HG02981 (cell line): ENCODE measurements at regions not wholly inside any gene's neighbourhood (a gene's known extent, or its start where the extent isn't known, plus 50 kb on each side); places are given as distances from the start of the nearest gene placed in this dataset.
"Not testable (repeated sequence)": the region's sequence is repeated elsewhere in the genome, so short reads cannot be mapped to it uniquely, and the experiment has no call there.

Experiments used
- ATAC-seq: cut with Tn5 transposase; IDR thresholded peaks from one replicate; pipeline ENCODE4 v1.9.1; 2021; ENCODE audit warnings: mild to moderate bottlenecking, moderate library complexity; ENCODE audit not compliant: unreplicated experiment

DNA sequence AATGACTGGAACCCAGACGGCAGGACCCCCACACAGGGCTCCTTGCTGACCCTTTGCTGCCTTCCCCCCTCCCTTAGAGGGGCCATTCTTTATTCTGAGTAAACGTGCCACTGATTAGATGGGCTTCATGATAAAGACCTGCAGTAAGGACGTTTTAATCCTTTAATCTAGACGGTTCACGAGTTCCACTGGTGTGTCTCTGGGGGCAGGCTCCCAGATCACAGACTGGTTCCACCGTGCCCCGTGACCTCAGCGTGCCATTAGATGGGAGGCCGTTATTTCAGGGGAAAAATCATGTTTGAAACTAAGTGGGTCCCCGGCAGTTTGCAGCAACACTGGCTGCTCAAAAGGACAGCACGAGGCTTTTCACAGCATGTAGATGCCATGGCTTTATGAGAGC is 246.9 kb upstream of the PLGLB2 start:
- not testable (repeated sequence) for ATAC-seq

DNA sequence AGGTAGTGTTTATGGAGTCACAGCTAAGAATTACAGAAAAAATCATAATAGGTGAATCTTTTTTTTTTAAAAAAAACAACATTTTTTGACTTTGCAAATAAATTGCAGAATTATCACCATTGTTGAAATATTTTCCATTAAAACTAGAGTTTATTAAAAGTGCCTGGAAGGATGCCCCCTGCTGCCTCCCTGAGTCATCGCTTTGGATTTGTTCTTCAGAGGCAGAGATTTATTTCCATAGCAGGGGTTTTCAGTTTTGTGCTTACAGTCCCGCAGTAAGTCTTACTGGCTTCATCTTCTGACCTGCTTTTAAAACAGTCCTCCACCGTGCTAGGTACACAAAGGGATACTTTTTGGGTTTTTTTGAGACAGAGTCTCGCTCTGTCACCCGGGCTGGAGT is 244.9 kb upstream of the PLGLB2 start:
- ATAC-seq: not testable (repeated sequence)

DNA sequence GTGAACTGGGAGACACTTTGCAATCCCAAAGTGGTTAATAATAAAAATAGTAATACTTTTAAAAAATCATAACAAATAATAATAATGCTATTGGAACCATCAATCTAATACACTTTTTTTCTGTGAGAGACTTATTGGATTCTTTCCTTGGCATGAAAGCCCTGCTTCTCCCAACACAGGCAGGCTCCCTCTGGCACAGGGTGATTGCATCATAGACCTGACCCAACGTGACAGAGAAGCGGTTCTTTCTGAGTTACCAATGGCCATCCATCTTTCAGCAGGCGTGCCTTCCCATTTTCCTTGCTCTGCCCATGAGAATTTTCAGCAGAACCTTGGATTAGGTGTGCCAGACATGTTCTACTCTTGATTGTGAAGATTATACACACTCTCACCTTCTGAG is 242.6 kb upstream of the PLGLB2 start:
- ATAC-seq: not testable (repeated sequence)

DNA sequence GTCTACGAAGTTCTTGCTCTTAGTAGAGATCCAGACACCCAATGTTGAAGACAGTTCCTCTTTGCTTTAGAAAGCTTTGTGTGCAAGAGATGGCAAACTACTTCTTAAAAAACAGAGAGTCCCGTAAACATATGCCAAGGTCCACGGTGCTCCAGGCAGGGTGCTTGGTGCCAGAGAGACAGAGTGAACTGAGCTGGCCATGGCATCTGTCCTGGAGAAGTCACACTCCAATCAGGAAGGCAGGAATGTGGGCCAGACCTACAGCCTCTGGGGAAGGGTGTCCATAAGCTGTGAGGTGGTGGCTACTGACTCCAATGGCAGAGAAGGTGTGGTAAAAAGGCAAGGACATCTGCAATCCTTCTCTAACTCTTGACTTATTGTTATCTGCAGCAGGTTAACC is 242.0 kb upstream of the PLGLB2 start:
- not testable (repeated sequence) for ATAC-seq

DNA sequence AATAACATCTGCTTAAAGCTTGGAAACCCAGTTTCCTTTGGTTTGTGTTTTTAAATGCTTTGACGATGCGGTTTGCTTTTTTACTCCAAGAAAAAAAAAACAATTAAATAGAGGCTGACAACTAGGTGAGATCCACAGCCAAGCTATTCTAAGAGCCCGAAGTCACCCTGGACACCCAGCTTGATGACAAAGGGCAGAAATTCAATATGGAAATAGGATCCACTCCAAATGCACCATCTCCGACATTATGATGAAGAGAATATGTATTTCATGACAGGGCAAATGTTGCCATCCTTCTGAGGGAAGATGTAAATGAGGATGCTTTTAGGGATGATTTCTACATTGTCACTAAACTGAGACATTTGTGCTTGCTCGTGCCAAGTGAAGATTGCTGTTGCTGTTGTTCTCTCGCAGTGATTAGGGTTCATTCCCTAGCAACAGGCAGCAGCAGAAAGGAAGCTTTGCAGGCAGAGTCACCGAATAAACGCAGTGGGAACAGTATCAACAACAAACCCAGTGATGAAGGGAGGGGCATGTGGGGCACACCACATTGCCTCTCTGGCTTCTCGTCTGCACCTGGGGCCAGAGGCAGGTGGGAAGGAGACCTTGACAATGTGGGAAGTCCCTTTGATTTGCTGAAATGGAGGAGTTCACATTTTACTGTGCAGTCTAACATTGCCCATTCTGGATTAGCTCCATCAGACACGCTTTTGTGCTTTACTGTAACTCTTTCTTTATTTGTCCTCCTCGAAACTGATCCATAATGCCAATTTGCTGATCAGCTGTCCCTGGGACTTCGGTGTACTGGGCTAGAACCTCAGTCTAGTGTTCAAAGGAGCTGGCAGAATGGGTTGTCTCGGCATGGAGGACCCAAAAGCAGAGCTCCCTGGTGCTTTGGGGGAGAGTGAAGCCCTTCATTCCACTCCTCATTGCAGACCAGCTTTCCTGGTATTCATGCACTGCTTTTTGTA is 240.2 kb upstream of the PLGLB2 start:
- not testable (repeated sequence) for ATAC-seq

DNA sequence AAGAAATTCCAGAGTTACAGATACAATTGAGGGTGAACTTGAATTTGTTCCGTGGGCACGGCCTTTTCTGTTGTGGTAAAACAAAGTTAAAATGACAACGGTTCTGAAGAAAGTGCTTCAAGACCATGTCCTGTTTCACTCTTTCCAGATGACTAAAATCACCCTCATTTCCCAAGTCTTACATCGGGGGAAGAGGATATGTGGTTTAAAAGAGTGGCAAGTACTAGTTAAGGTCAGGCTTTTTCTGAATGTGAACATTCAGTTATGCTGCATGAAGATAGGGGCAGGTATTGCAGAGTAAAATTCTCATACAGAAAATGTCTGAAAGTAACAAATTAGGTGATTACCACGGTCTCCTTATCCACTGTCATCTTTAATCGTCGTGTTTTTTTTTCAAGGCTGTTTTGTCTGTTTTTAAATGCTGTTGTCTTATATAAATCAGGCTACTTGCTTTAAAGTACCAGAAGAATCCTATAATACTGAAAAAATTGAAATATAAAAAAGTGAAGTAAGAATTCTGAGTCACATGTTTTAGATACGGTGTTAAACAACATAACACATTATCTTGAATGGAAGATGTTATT is 236.6 kb upstream of the PLGLB2 start:
- ATAC-seq: not testable (repeated sequence)

DNA sequence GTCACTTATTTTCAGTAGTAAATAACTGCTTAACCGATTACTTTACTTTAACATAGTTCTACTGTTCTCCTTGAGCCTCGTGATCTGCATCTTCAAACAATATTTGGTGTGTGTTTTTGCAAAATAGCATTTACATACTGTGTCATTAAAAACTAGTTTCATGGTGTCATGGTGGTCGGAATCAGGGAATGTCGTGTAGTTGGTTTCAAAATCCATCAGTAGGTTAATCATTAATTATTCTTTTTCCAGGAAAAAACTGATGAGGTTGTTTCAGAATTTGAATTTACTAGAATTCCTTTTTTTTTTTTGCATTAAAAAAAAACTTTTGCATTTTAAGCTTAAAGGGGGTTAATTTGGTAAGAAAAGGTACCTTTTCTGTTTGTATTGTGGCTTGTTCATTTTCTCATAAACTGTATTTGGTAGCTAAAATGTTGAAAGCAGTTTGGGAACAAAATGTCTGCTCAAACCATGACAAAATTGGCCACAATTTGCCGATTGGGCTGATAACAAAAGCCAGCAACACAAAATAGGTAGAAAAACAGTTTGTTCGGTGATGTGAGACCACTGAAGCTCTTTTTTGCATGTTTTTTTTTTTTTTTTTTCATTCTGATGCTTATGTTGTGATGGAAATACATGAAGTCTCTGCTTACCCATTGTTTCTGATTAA is 234.9 kb upstream of the PLGLB2 start:
- not testable (repeated sequence) for ATAC-seq

DNA sequence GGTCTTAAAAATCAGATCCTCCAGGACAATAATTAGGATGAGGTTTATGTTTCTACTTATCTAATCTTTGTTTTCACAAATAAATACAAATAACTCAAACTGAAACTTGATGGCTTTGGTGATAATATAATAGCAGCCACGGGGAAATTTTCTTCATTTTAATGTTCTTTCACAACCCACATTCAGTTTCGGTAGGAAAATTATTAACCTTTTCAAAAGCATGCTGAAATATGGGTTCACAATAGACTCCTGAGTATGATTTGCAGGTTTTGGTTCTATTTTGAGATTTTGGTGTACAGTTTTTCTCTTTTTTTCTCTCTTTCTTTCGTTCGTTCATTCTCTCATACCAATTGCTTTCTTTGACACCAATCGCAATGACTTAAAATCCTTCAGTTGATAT is 233.9 kb upstream of the PLGLB2 start:
- peak; percentile 71 for ATAC-seq

DNA sequence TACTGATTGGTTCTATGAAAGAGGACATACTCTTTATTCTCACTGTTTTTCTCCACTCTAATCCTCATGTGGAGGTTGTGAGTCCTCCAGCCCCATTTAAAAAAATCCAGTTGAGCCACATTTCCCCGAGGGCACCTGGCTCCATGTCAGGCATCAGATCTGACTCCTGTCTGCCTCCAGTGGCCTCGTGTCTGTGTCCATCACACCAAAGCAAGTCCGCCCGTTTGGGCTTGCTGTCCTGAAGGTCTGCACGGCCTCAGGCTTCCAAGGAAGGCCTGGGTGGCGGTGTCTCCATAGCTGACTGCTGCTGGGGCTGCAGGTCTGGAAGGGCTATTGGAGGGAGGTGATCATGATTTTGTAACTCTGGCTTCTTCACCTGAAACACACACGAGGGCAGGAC is 233.4 kb upstream of the PLGLB2 start:
- not testable (repeated sequence) for ATAC-seq

DNA sequence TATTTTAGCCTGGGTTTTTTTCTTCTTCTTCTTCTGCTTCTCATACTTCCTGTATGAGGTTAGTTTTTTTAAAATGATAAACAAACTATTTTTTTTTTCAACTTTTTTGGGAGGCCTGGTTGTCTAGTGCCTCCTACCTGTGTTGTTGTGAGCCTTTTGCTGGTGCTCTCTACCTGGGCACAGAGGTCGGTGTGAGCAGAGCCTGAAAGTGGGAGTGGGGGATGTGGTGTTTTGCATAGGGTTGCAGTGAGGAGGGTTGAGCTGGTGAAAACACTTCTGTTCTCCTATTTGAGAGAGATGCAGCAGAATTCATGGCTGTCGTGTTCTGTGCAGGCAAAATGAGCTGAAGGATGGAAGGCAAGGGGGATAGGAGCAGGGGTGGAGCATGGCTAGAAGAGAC is 232.7 kb upstream of the PLGLB2 start:
- ATAC-seq: not testable (repeated sequence)

DNA sequence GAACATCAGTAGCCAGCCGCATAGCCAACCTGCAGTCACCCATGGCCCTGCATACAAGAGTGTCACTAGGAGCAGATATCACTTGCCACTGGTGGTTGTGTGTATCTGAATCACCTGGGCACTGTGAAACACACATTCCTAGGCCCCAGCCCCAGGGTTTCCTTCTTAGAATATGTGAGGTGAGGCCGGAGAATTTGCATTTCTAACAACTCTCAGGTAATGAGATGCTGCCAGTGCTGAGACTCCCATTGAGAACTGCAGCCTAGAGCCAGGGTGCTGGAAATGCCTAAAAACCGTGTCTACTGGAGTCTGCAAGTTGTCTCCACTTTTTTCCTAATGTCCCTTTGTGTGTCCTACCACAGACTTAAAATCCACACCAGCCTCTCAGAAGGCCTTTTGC is 232.0 kb upstream of the PLGLB2 start:
- ATAC-seq: not testable (repeated sequence)

DNA sequence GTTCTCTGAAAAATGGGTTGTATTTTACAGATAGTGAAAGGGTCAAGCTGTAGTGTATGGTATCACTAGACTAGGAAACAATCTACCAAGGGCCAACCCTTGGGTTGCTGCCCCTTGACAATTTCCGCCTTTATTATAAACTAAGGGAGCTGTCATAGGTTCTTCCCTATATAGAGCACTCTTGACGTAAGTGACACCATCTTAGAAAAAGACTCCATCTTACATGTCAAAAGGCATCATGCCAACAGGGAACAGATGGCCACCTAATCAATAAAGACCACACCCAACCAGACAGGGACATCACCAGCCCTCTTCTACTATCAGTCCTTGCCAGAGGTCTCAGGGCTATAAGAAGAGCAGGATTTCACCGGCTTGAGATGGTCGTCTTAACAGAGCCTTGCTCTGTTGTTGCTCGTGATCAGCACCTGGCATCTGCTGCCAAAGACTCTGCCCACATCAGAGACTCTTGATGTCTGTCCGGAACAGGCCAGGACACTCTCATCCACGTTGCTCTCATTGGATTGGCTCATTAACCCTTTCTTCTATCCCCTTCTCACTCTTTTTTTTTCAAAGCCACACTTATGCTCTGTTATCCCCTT is 231.4 kb upstream of the PLGLB2 start:
- ATAC-seq: not testable (repeated sequence)

DNA sequence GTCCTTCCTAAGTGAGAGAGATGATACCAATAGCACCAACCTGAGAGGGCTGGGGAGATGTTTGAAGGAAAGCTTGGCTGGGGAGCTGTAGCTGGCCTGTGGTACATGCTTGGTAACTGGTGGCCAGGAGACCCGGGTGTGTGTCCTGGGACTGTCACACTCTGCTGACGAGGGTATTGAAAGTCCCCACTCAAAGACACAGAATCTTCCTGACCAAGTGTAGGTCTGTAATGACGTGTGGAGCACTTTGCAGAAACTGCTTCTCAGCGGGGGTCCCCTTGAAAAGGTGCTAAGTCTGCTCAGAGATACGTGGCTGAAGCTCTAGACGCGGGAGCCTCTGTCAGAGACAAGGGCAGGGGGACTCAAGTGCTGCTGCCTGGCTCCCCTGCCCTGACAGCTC is 230.4 kb upstream of the PLGLB2 start:
- not testable (repeated sequence) for ATAC-seq

DNA sequence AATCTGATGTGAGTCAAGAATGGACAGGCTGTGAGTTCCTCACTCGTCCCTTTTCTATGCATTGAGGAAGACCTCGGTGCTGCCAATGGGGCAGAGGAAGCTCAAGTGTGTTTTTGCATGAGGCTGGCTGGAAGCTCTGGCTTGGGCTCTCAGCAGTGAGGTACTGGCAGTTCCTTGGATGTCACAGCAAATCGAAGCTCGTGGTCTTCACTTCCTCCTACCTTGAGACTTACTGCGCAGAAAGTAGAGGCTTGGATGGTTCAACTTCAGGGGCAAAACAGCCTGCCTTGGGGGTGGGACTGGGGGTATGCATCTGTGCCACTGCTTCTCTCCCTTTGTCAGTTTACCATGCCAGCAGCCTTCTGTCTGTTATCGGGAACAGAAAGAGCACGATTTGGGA is 229.8 kb upstream of the PLGLB2 start:
- ATAC-seq: not testable (repeated sequence)

DNA sequence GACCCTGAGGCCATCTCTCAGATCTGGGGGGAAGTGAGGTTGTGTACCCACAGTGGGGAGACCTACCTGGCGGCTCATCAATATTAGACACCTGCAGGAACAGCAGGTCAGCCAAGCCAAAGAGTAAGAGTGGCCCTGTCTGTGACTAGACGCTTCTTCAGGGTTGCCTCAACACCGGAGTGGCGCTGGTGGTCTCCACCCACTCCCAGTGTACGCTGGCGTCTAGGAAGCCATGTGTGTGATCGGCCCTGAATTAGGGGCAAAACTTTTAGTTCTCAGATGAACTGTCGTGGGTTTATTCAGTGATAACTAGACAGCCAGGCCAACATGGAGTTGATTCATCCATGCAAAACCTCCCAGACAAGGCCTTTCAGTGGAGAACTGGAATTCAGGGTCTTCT is 229.3 kb upstream of the PLGLB2 start:
- not testable (repeated sequence) for ATAC-seq

DNA sequence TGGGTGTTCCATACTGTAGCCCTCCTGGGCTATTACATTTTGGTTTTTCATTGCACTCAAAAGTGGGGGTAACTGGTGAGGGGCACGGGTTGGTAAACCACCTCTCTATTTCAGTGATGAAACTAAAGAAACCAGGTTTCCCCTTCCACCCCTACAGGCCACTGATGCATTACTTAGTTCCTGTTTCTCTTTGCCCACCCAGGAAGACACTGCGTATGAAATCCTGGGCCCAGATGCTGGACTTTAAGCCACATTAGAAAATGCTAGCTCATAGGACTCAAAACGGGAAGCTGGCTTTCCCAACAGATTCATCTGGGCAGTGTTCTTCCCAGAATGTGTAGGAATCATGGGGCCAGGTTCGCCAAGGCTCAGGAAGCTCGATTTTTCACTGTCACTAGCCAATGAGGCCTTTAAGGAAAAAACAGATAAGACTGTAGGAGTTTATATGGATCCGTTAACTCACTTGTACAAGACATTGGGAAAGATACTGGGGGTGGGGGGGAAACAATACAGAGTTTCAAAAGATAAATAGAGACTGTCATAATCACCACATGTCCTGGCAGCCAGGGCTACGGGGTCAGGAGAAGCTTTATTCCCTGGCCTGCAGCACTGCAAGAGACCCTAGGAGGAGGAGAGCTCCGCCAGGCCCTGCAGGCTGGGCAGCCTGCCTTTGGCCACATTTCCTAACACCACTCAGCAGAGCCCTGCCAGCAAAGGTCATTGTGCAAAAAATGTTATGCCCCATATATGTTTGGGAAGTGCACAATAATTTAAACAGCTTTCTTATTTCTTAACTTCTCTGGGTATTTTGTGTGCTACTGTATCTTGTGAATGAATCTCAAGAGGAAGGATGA is 228.5 kb upstream of the PLGLB2 start:
- peak; percentile 51 for ATAC-seq

DNA sequence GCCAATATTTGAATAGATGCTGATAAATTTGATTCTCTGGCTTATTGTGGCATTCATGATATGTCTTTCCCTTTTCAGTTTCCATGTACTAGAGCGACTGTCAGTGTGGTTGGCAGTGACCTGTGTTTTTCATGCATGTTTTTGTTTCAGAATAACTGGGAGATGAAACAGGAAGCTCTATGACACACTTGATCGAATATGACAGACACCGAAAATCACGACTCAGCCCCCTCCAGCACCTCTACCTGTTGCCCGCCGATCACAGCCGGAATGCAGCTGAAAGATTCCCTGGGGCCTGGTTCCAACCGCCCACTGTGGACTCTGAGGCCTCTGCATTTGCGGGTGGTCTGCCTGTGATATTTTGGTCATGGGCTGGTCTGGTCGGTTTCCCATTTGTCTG is 226.8 kb upstream of the PLGLB2 start:
- peak; percentile 41 for ATAC-seq

DNA sequence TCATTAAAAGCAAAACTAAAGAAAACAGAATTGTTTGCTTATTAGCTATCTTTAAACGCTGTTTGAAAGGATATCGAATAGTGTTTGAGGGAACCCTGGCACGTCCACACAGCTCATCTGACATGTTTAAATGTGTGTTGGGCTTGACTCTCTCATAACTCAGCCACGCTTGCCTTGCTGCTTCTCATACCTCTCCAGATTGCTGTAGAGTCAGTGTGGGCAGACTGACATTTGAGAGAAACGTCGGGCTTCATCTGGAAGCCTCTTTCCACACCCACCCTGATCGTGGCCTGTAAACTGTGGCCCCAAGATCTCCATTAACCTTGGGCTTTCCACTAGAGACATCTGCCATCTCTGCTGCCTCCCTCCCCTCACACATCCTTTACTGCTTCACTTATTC is 226.4 kb upstream of the PLGLB2 start:
- ATAC-seq: not testable (repeated sequence)

DNA sequence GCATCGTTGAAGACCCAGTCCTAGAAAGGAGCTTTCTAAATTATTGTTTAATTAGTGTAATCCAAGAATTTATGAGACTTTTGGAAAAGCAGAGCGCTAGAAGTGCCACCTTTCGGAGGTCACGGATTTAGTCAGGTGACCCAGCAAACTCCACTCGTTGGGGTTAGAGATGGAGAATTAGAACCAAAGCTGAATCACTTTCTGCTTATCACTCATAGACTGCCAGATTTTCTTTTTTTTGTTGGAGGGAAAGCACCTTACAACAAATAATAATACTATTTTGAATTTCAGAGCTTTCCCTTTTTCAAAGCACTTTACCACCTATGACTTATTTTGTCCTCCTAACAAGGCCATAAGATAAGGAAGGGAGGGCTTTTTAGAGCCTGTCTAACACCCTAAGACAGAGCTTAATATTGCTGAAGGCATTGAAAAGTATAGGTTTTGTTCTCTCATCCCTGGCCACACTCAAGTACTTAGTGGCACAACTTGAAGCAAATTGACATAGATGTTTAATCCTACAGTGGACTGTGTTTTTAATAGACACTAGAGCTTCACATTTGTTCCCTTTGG is 223.2 kb upstream of the PLGLB2 start:
- ATAC-seq: not testable (repeated sequence)

DNA sequence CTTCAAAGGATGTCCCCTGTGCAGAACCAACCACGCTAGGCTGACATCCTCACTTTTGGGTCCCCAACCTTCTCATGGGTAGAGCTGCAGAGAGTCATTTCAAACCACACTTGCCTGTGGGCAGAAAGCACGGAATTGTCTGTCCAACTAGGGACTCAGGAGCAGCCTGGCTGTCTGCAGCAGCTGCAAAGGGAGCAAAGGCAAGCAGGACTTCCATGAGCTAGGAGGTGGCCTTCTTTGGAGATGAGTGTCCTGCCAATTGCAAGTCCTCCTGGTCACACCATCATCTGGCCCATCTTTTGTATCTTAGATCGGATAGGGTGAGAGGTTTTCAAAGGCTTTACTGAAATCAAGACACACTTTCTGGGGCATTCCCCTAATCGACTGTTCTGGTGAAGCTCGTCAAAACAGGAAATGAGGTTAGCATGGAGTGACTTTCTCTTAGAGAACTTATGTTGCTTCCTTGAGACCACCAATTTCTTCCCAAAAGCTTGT is 222.3 kb upstream of the PLGLB2 start:
- ATAC-seq: not testable (repeated sequence)
